Calu3 (cell line): ENCODE measurements at regions not wholly inside any gene's neighbourhood (a gene's known extent, or its start where the extent isn't known, plus 50 kb on each side); places are given as distances from the start of the nearest gene placed in this dataset.

Experiments used
- BruUV-seq: library from RNA; stranded (reverse); fragments of 400-500 nt; replicated peaks from 2 replicates; lab custom pipeline; 2021; lab: Mats Ljungman, UMichigan
- CTCF ChIA-PET: fragments of 300-600 bp; sonication (Branson Sonifier 250); formaldehyde crosslinking; loops from one replicate; lab custom pipeline; 2022; ENCODE audit warnings: antibody characterized with exemption; lab: Charles Lee
- DNase-seq: peaks from one replicate; pipeline ENCODE4 v3.0.0; 2022
- H3K27ac Mint-ChIP-seq: one replicate; pipeline ENCODE4 v1.8.0; 2022; ENCODE audit warnings: mixed read lengths; ENCODE audit not compliant: unreplicated experiment
- H3K27me3 Mint-ChIP-seq: one replicate; pipeline ENCODE4 v1.8.0; 2022; ENCODE audit warnings: mixed read lengths; ENCODE audit not compliant: unreplicated experiment
- H3K36me3 Mint-ChIP-seq: one replicate; pipeline ENCODE4 v1.8.0; 2022; ENCODE audit warnings: mild to moderate bottlenecking, moderate library complexity, mixed read lengths; ENCODE audit not compliant: insufficient read depth, unreplicated experiment
- H3K4me1 Mint-ChIP-seq: one replicate; pipeline ENCODE4 v1.8.0; 2022; ENCODE audit warnings: mild to moderate bottlenecking, low read depth, mixed read lengths; ENCODE audit not compliant: unreplicated experiment
- H3K4me3 Mint-ChIP-seq: one replicate; pipeline ENCODE4 v1.8.0; 2022; ENCODE audit warnings: mild to moderate bottlenecking, low read depth, moderate library complexity, mixed read lengths; ENCODE audit not compliant: unreplicated experiment
- H3K9me3 Mint-ChIP-seq: one replicate; pipeline ENCODE4 v1.8.0; 2022; ENCODE audit warnings: low read depth, mixed read lengths; ENCODE audit not compliant: unreplicated experiment
- CTCF ChIP-seq: fragments of 200-600 bp; IDR thresholded peaks from one replicate; pipeline ENCODE4 v1.8.0; 2022; ENCODE audit warnings: antibody characterized with exemption; ENCODE audit not compliant: unreplicated experiment
- intact Hi-C: fragments of 100-400 bp; cut with micrococcal nuclease; formaldehyde crosslinking; loops from one replicate; pipeline ENCODE4 v1.10.0; 2022; ENCODE audit not compliant: unreplicated experiment

- Mint-ChIP-seq H3K27ac (no peak overlapping the region), H3K27me3 (no peaks in the 10 kb centered on the region), H3K4me1 (no peaks in the 10 kb centered on the region), H3K36me3 (no peaks in the 10 kb centered on the region), H3K9me3 (peaks cover 2% of the 10 kb centered on the region), H3K4me3 (no peak overlapping the region)
- intact Hi-C loops = no loop called here
- CTCF ChIA-PET = no interaction called here
- TF ChIP-seq CTCF = no peak
- no peak for DNase-seq
- no TSS peak for BruUV-seq
Measured at GRCh38 chr4:30632751-30633150, 87.4 kb upstream of the PCDH7 start.

- H3K9me3 Mint-ChIP-seq = no peaks in the 10 kb centered on the region
- BruUV-seq = no TSS peak
- no peak overlapping the region for H3K27ac Mint-ChIP-seq
- TF ChIP-seq CTCF = no peak
- no peaks in the 10 kb centered on the region for H3K4me1 Mint-ChIP-seq
- intact Hi-C loops = no loop called here
- no peak overlapping the region for H3K4me3 Mint-ChIP-seq
- CTCF ChIA-PET = no interaction called here
- no peaks in the 10 kb centered on the region for H3K27me3 Mint-ChIP-seq
- H3K36me3 Mint-ChIP-seq = no peaks in the 10 kb centered on the region
- no peak for DNase-seq
Measured at GRCh38 chr4:30641345-30641744, 78.8 kb upstream of the PCDH7 start.

GRCh38 chr4:30642567-30642966 lies 77.6 kb upstream of the PCDH7 start:
- no peak overlapping the region for H3K27ac Mint-ChIP-seq
- intact Hi-C loops = no loop called here
- TF ChIP-seq CTCF = no peak

GRCh38 chr4:30653291-30653690 lies 66.9 kb upstream of the PCDH7 start:
- intact Hi-C loops = no loop called here
- TF ChIP-seq CTCF = no peak

More at GRCh38 chr4:30642567-30642966, 77.6 kb upstream of the PCDH7 start:
- no TSS peak for BruUV-seq
- no peaks in the 10 kb centered on the region for H3K27me3 Mint-ChIP-seq
- no peak overlapping the region for H3K4me3 Mint-ChIP-seq
- DNase-seq = no peak
- CTCF ChIA-PET = no interaction called here
- no peaks in the 10 kb centered on the region for H3K4me1 Mint-ChIP-seq
- H3K9me3 Mint-ChIP-seq = no peaks in the 10 kb centered on the region
- no peaks in the 10 kb centered on the region for H3K36me3 Mint-ChIP-seq

More at GRCh38 chr4:30653291-30653690, 66.9 kb upstream of the PCDH7 start:
- no TSS peak for BruUV-seq
- CTCF ChIA-PET = no interaction called here
- no peaks in the 10 kb centered on the region for H3K4me1 Mint-ChIP-seq
- H3K27me3 Mint-ChIP-seq = no peaks in the 10 kb centered on the region
- H3K9me3 Mint-ChIP-seq = peaks cover 2% of the 10 kb centered on the region
- H3K27ac Mint-ChIP-seq = no peak overlapping the region
- no peak overlapping the region for H3K4me3 Mint-ChIP-seq
- DNase-seq = no peak
- H3K36me3 Mint-ChIP-seq = no peaks in the 10 kb centered on the region
